HG02970 (cell line): ENCODE measurements at regions not wholly inside any gene's neighbourhood (a gene's known extent, or its start where the extent isn't known, plus 50 kb on each side); places are given as distances from the start of the nearest gene placed in this dataset.
"Not testable (repeated sequence)": the region's sequence is repeated elsewhere in the genome, so short reads cannot be mapped to it uniquely, and the experiment has no call there.

Source experiments
- ATAC-seq: cut with Tn5 transposase; IDR thresholded peaks from one replicate; pipeline ENCODE4 v1.9.1; 2021; ENCODE audit warnings: mild to moderate bottlenecking, moderate library complexity, moderate number of reproducible peaks; ENCODE audit not compliant: unreplicated experiment, low FRiP score

DNA sequence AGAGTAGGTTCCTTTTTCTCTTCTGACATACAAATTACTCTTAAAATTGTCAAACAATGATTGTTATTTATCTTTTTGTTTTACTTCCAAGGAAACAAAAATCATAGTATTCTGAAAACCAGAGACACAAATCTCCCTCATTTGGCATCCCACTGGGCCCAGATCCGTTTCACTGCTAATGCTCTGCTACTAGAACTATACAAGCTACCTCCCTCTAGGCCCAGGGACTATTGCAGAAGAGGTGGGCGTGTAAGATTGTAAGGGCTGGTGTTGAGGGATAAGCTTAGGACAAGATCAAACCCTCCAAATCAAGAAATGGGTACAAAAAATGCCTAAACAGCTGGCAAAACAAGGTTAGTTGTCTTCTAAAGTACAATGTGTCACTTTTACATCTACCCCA lies 928.9 kb upstream of the CDH10 start:
- no peak for ATAC-seq

- ATAC-seq: no peak
Measured at GRCh38 chr5:25570067-25570583, 925.3 kb upstream of the CDH10 start.

DNA sequence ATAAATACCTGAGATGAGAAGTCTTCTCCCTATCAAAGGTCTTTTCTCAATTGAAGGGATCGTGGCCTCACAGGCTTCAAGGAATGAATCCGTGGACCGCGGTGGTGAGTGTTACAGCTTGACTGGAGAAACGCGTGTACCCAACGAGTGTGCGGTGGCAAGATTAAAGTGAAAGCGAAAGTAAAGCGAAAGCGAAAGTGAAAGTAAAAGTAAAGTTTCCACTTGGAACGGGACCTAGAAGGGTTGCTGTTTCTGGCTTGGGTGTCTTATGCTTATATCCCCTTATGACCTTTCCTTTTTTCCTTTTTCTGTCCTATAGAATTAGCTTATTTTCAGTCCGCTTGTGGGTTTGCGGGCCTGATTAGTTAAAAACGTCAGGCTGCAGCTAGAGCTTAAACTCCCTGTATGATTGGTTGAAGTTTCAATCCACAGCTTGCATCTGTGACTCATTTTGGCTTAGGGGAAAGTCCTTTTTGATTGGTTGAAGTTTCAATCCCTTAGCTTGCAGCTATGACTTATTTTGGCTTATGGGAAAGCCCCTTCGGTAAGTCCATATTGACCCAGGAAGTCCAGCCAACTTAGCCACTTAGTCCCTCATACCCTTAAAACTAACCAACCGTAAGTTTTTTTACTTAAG lies 924.3 kb upstream of the CDH10 start:
- no peak for ATAC-seq

- ATAC-seq: no peak
Measured at GRCh38 chr5:25568294-25568693, 923.5 kb upstream of the CDH10 start.

DNA sequence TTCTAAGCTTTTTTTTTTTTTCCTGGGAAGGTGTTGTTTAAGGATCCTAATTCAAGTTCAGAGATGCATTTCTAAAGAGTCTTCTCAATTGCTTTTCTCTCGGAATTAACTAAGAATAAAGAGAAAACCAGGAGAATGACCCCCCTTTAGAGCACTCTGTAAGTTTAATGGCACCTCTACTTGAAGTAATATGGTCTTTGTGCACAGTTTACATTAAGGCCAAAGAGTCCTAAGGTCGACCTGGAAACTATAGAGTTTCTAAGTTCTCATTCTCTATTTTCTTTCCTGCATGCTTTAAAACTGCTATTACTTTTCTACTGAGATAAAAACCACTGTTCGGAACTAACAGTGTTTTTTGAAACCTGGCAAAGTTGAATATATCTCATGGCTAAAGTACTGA lies 923.1 kb upstream of the CDH10 start:
- ATAC-seq: no peak

- ATAC-seq: no peak
Measured at GRCh38 chr5:25562656-25563055, 917.9 kb upstream of the CDH10 start.

DNA sequence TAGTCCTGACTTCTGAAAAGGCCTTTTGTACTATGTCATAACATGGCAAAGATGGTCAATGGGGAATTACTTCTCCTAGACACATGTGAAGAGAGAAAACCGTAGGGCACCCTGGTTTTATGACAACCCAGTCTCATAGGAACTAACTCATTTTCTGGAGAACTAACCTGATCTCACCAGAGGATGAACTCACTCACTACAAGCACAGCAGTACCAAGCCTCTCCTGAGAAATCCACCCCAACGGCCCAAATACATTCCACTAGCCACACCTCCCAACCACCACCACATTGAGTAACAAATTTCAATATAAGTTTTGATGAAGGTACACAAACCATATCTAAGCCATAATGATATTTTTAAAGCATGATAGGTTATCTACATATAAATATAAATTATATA lies 909.3 kb upstream of the CDH10 start:
- ATAC-seq: no peak

- no peak for ATAC-seq
Measured at GRCh38 chr5:25552871-25553481, 908.2 kb upstream of the CDH10 start.

- ATAC-seq: no peak
Measured at GRCh38 chr5:25550793-25551192, 906.0 kb upstream of the CDH10 start.

- no peak for ATAC-seq
Measured at GRCh38 chr5:25544652-25545249, 900.0 kb upstream of the CDH10 start.

- no peak for ATAC-seq
Measured at GRCh38 chr5:25540628-25541027, 895.9 kb upstream of the CDH10 start.

- no peak for ATAC-seq
Measured at GRCh38 chr5:25539536-25539935, 894.8 kb upstream of the CDH10 start.

DNA sequence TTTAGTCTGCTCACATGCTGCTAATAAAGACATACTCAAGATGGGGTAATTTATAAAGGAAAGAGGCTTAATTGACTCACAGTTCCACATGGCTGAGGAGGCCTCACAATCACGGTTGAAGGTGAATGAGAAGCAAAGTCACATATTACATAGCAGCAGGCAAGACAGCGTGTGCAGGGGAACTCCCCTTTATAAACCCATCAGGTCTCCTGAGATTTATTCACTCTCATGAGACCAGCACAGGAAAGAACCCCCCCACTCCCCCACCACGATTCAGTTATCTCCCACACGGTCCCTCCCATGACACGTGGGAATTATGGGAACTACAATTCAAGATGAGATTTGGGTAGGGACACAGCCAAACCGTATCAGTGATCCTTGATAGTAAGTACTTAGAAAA lies 891.7 kb upstream of the CDH10 start:
- not testable (repeated sequence) for ATAC-seq

GRCh38 chr5:25516141-25516540 lies 871.4 kb upstream of the CDH10 start:
- no peak for ATAC-seq

GRCh38 chr5:25515525-25515924 lies 870.7 kb upstream of the CDH10 start:
- no peak for ATAC-seq

- ATAC-seq: not testable (repeated sequence)
Measured at GRCh38 chr5:25510692-25511091, 865.9 kb upstream of the CDH10 start.

DNA sequence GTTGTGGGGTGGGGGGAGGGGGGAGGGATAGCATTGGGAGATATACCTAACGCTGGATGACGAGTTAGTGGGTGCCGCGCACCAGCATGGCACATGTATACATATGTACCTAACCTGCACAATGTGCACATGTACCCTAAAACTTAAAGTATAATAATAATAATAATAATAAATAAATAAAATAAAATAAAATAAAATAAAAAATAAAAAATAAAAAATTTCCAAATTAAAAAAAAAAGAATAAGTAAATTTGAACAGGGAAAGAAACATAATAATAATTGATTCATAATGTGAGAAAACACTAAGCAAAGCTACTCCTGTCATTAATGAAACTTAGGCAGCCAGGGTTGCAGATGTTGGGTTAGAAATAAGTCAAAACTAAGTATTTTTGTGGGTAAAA lies 863.2 kb upstream of the CDH10 start:
- not testable (repeated sequence) for ATAC-seq

GRCh38 chr5:25500635-25501034 lies 855.9 kb upstream of the CDH10 start:
- no peak for ATAC-seq

GRCh38 chr5:25489834-25490538 lies 845.2 kb upstream of the CDH10 start:
- no peak for ATAC-seq

DNA sequence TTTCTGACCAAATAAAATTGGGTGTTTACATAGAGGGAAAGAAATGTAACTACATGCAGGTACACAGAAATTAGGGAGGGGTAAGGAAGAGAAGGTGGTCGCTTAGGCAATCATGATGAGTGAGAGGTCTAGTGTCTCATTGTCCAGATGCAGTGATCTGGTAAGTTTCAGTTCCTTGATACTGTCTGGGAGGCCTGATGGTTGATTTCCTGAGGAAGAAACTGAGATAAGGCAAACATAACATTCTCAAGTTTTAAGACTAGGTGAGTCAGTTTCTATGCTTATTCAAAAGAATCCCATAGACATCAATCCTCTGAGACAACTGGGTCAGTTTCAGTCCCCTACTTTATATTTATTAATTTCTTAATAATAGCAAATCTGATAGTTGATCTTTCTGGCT lies 843.3 kb upstream of the CDH10 start:
- ATAC-seq: no peak

- no peak for ATAC-seq
Measured at GRCh38 chr5:25484391-25484790, 839.6 kb upstream of the CDH10 start.
